ENCODE measurements at regions not wholly inside any gene's neighbourhood (a gene's known extent, or its start where the extent isn't known, plus 50 kb on each side); places are given as distances from the start of the nearest gene placed in this dataset.
"Not testable (repeated sequence)": the region's sequence is repeated elsewhere in the genome, so short reads cannot be mapped to it uniquely, and the experiment has no call there.

DNA sequence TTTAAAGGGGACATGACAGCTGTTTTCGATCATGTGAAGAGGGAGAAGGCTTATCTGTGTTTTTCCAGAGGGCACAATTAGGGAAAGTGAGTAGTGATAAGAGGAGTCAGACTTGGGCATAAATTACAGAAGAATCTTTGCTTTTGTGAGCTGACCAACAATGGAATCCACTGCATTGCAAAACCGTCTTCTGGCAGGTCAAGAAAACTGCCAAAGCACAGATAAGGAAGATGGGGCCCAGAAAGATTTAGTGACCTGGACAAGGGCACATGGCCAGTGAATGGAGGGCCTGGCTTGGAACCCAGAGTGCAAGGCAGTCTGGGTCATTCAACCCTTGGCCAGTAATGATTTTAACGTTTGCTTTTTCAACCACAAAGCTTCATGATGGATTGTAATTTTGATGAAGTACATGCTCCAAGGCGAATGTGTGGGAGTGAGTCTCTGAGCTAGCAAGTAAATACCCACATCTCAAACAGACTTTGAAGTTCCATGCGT, 153.2 kb upstream of the MAST4 start:
- no peaks in the 10 kb centered on the region for H3K79me2 ChIP-seq (ENCODE audit: insufficient read depth, low read length)
- no peak overlapping the region for H3K27ac ChIP-seq (ENCODE audit: low read depth, low read length, poor library complexity, severe bottlenecking)
- TF ChIP-seq EZH2 (IDR thresholded peaks at IDR 0.05; ENCODE audit: borderline replicate concordance, low read length) = no peak
- TF ChIP-seq, protein P1, sequence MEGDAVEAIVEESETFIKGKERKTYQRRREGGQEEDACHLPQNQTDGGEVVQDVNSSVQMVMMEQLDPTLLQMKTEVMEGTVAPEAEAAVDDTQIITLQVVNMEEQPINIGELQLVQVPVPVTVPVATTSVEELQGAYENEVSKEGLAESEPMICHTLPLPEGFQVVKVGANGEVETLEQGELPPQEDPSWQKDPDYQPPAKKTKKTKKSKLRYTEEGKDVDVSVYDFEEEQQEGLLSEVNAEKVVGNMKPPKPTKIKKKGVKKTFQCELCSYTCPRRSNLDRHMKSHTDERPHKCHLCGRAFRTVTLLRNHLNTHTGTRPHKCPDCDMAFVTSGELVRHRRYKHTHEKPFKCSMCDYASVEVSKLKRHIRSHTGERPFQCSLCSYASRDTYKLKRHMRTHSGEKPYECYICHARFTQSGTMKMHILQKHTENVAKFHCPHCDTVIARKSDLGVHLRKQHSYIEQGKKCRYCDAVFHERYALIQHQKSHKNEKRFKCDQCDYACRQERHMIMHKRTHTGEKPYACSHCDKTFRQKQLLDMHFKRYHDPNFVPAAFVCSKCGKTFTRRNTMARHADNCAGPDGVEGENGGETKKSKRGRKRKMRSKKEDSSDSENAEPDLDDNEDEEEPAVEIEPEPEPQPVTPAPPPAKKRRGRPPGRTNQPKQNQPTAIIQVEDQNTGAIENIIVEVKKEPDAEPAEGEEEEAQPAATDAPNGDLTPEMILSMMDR (IDR thresholded peaks at IDR 0.05; ENCODE audit: low read length) = no peak
- H3K27me3 ChIP-seq (ENCODE audit: insufficient read depth, low read length) = no peaks in the 10 kb centered on the region
- no peaks in the 10 kb centered on the region for H3K4me1 ChIP-seq (ENCODE audit: insufficient read depth, low read length, severe bottlenecking)
- no peak overlapping the region for H3K4me2 ChIP-seq (ENCODE audit: low read length)
- H3K36me3 ChIP-seq (ENCODE audit: insufficient read depth, low read length) = no peaks in the 10 kb centered on the region
- no peaks in the 10 kb centered on the region for H4K20me1 ChIP-seq (ENCODE audit: insufficient read depth, low read length)
- no peaks in the 10 kb centered on the region for H3F3A ChIP-seq (ENCODE audit: insufficient read depth, low read length)
- no peak overlapping the region for H3K9ac ChIP-seq (ENCODE audit: low read length)
- H2AFZ ChIP-seq (ENCODE audit: low read length) = no peak overlapping the region
- H3K4me3 ChIP-seq (ENCODE audit: low read depth, low read length, poor library complexity, severe bottlenecking) = no peak overlapping the region
- no peaks in the 10 kb centered on the region for H3K9me2 ChIP-seq (ENCODE audit: low read depth, low read length)
- H3K9me3 ChIP-seq (ENCODE audit: low read length) = no peaks in the 10 kb centered on the region

DNA sequence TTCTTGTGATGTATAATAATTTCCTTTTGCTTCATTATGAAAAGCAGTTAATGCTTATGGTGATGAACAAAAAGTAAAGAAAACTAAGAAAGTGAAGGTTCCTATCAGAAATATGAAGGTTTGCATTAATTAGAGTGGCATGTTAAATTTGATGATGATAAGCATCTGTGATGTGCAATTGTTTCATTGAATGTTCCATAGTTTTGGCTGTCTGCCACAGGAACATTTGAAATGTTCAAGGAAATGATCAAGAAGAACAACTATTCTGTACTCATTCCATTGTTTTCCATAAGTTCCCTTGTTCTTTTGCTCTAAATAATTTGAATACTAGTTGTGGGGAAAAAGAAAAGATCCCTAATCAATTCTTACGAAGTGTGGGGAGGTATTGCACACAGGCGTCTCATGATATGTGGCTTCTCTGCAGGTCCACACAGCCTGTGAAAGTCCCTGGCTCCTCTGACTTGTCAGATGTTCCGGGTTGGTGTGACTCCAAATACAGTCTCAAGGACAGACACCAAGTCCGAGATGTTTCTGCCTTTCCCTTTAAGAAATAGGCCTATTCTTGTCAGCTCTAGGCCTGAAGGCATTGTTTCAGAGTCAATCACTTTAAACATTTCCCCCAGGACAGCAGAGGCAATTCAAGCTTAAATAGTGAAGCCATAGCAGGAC, 152.6 kb upstream of the MAST4 start:
- no peaks in the 10 kb centered on the region for H3K9me2 ChIP-seq (ENCODE audit: low read depth, low read length)
- no peaks in the 10 kb centered on the region for H3K4me1 ChIP-seq (ENCODE audit: insufficient read depth, low read length, severe bottlenecking)
- H3K27me3 ChIP-seq (ENCODE audit: insufficient read depth, low read length) = no peaks in the 10 kb centered on the region
- no peaks in the 10 kb centered on the region for H3K9me3 ChIP-seq (ENCODE audit: low read length)
- no peak overlapping the region for H3K4me2 ChIP-seq (ENCODE audit: low read length)
- H3K36me3 ChIP-seq (ENCODE audit: insufficient read depth, low read length) = no peaks in the 10 kb centered on the region
- no peak for TF ChIP-seq EZH2 (IDR thresholded peaks at IDR 0.05; ENCODE audit: borderline replicate concordance, low read length)
- TF ChIP-seq, protein P1 (IDR thresholded peaks at IDR 0.05; ENCODE audit: low read length) = no peak
- H3K4me3 ChIP-seq (ENCODE audit: low read depth, low read length, poor library complexity, severe bottlenecking) = no peak overlapping the region
- no peak overlapping the region for H3K27ac ChIP-seq (ENCODE audit: low read depth, low read length, poor library complexity, severe bottlenecking)
- no peaks in the 10 kb centered on the region for H3F3A ChIP-seq (ENCODE audit: insufficient read depth, low read length)
- H3K9ac ChIP-seq (ENCODE audit: low read length) = no peak overlapping the region
- no peak overlapping the region for H2AFZ ChIP-seq (ENCODE audit: low read length)
- no peaks in the 10 kb centered on the region for H3K79me2 ChIP-seq (ENCODE audit: insufficient read depth, low read length)
- no peaks in the 10 kb centered on the region for H4K20me1 ChIP-seq (ENCODE audit: insufficient read depth, low read length)

DNA sequence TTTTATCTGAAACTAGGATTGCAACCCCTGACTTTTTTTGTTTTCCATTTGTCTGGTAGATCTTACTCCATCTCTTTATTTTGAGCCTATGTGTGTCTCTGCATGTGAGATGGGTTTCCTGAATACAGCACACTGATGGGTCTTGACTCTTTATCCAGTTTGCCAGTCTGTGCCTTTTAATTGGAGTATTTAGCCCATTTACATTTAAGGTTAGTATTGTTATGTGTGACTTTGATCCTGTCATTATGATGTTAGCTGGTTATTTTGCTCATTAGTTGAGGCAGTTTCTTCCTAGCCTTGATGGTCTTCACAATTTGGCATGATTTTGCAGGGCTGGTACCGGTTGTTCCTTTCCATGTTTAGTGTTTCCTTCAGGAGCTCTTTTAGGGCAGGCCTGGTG, 148.1 kb upstream of the MAST4 start:
- H3K27ac ChIP-seq (ENCODE audit: low read depth, low read length, poor library complexity, severe bottlenecking); H4K20me1 ChIP-seq (ENCODE audit: insufficient read depth, low read length); H2AFZ ChIP-seq (ENCODE audit: low read length); H3K4me3 ChIP-seq (ENCODE audit: low read depth, low read length, poor library complexity, severe bottlenecking); H3K9me2 ChIP-seq (ENCODE audit: low read depth, low read length); H3K36me3 ChIP-seq (ENCODE audit: insufficient read depth, low read length); H3K4me2 ChIP-seq (ENCODE audit: low read length); H3K9ac ChIP-seq (ENCODE audit: low read length); H3K9me3 ChIP-seq (ENCODE audit: low read length); H3K79me2 ChIP-seq (ENCODE audit: insufficient read depth, low read length); H3F3A ChIP-seq (ENCODE audit: insufficient read depth, low read length); H3K27me3 ChIP-seq (ENCODE audit: insufficient read depth, low read length); H3K4me1 ChIP-seq (ENCODE audit: insufficient read depth, low read length, severe bottlenecking): not testable (repeated sequence)

DNA sequence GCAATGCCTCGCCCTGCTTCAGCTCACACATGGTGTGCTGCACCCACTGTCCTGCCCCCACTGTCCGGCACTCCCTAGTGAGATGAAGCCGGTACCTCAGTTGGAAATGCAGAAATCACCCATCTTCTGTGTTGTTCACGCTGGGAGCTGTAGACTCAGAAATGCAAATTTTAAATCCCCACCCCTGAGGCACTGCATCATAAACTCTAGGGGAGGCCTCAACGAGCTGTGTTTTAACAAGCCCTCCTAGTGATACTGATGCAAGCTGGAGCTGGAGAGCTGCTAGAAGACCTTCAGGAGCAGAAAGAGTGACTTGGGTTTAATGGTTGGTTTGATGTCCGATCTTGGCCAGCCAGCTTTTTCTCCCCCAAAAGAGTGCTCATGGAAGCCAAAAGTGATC, 146.0 kb upstream of the MAST4 start:
- no peaks in the 10 kb centered on the region for H3K9me3 ChIP-seq (ENCODE audit: low read length)
- no peak overlapping the region for H2AFZ ChIP-seq (ENCODE audit: low read length)
- H3K4me1 ChIP-seq (ENCODE audit: insufficient read depth, low read length, severe bottlenecking) = no peaks in the 10 kb centered on the region
- H3K36me3 ChIP-seq (ENCODE audit: insufficient read depth, low read length) = no peaks in the 10 kb centered on the region
- no peak overlapping the region for H3K4me3 ChIP-seq (ENCODE audit: low read depth, low read length, poor library complexity, severe bottlenecking)
- TF ChIP-seq EZH2 (IDR thresholded peaks at IDR 0.05; ENCODE audit: borderline replicate concordance, low read length) = no peak
- TF ChIP-seq, protein P1 (IDR thresholded peaks at IDR 0.05; ENCODE audit: low read length) = no peak
- no peaks in the 10 kb centered on the region for H3F3A ChIP-seq (ENCODE audit: insufficient read depth, low read length)
- H3K79me2 ChIP-seq (ENCODE audit: insufficient read depth, low read length) = no peaks in the 10 kb centered on the region
- no peaks in the 10 kb centered on the region for H3K27me3 ChIP-seq (ENCODE audit: insufficient read depth, low read length)
- H3K9me2 ChIP-seq (ENCODE audit: low read depth, low read length) = no peaks in the 10 kb centered on the region
- H4K20me1 ChIP-seq (ENCODE audit: insufficient read depth, low read length) = no peaks in the 10 kb centered on the region
- H3K27ac ChIP-seq (ENCODE audit: low read depth, low read length, poor library complexity, severe bottlenecking) = no peak overlapping the region
- no peak overlapping the region for H3K4me2 ChIP-seq (ENCODE audit: low read length)
- no peak overlapping the region for H3K9ac ChIP-seq (ENCODE audit: low read length)
